ENCODE measurements at regions not wholly inside any gene's neighbourhood (a gene's known extent, or its start where the extent isn't known, plus 50 kb on each side); places are given as distances from the start of the nearest gene placed in this dataset.

DNA sequence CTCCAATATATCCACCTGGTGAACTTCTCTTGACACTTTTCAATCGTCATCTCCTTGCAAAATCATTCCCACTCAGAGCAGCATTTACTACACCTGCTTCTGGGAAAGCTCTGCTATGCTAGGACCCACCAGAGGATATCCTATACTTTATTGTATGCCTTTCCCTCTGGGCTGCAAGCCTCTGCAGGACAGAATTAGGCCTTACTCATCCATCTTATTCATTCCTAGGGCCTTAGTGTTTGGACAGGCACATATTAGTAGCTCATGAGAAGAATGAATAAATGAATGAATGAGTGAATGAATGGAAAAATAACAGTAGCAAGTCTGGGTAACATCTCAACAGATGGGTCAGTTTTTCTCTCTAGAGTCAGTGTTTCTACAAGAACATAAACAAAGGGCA lies 216.1 kb downstream of the MAFB start:
- no peak overlapping the region for H3K27ac ChIP-seq
- no peak overlapping the region for H3K4me3 ChIP-seq
- no peak for DNase-seq (ENCODE audit: low spot score)
- TF ChIP-seq, protein P1, sequence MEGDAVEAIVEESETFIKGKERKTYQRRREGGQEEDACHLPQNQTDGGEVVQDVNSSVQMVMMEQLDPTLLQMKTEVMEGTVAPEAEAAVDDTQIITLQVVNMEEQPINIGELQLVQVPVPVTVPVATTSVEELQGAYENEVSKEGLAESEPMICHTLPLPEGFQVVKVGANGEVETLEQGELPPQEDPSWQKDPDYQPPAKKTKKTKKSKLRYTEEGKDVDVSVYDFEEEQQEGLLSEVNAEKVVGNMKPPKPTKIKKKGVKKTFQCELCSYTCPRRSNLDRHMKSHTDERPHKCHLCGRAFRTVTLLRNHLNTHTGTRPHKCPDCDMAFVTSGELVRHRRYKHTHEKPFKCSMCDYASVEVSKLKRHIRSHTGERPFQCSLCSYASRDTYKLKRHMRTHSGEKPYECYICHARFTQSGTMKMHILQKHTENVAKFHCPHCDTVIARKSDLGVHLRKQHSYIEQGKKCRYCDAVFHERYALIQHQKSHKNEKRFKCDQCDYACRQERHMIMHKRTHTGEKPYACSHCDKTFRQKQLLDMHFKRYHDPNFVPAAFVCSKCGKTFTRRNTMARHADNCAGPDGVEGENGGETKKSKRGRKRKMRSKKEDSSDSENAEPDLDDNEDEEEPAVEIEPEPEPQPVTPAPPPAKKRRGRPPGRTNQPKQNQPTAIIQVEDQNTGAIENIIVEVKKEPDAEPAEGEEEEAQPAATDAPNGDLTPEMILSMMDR (IDR thresholded peaks at IDR 0.05) = no peak

DNA sequence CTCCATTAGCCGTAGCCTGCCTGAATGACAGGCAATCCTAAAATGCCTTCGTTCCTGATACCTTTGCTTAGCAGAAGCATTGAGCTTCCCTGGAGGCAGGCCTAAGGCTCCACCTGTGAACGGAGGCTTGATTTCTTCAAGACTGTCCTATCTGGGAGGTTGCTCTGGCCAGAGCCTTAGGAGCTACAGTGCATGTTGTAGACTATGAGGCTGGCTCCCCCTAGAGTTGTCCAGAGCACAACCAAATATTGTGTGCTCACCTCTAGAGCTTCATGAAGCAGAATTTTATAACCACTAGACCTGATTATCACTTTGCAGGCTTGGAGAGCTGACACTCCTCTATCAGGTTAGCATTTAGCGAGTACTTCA lies 217.8 kb downstream of the MAFB start:
- no peak for DNase-seq (ENCODE audit: low spot score)
- Histone ChIP-seq H3K4me3 (no peak overlapping the region), H3K27ac (peak overlapping the region in 1 of 2 donors; percentile 67)
- TF ChIP-seq, protein P1 (IDR thresholded peaks at IDR 0.05) = no peak

DNA sequence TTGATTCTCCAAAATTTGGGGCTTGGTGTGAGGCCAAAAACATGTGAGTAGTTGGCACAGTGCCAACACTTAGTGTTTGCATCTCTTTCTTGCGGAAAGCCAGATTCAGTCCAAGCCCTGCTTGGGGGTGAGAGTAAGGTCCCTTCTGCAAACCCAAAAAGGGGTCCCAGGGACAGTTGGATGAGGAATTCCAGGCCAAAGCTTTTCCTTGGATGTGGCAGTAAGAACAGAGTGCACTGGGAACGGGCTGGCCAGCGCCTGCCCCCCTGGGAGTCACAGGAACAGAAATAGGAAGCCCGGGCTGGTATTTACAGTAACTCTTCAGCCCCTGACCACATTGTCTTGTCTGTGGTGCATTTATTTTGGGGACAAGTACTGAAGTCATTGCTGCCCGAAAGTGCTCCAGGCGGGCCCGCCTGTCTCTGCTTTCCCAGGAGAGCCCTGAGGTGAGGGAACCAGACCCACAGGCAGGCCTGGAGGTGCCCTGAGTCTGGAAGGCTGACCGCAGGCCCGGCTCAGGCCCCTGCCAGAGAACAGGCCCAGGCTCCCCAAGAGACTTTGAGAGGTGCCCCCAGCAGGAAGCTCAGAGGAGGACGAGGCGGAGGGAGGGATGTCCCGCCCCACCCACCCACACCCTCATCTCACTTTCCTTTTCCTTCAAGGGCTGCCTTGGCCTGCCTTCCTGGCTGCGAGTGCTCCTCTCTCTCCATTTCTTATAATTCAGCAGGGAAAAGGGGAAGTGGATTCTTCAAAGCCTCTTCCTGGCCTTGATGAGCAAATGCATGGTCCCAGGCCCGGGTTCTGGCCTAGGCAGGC lies 218.4 kb downstream of the MAFB start:
- TF ChIP-seq, protein P1 (IDR thresholded peaks at IDR 0.05) = no peak
- Histone ChIP-seq H3K4me3 (no peak overlapping the region), H3K27ac (peak overlapping the region in 1 of 2 donors; percentile 67)
- no peak for DNase-seq (ENCODE audit: low spot score)

DNA sequence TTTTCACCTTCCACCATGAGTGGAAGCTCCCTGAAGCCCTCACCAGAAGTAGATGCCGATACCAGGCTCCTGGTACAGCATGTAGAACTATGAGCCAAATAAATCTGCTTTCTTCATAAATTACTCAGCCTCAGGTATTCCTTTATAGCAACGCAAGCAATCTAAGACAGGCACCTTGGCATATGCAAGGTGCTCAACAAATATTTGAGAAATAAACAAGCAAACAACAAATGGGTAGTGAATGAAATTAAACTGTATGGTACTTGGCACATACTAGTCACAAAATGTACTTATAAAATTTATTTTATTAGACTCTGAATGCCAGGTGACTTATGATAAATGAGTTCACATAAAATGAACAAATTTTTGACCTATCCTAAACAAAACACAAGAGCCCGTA lies 220.3 kb downstream of the MAFB start:
- TF ChIP-seq, protein P1 (IDR thresholded peaks at IDR 0.05) = no peak
- no peak for DNase-seq (ENCODE audit: low spot score)
- Histone ChIP-seq H3K4me3 (no peak overlapping the region), H3K27ac (no peak overlapping the region)

DNA sequence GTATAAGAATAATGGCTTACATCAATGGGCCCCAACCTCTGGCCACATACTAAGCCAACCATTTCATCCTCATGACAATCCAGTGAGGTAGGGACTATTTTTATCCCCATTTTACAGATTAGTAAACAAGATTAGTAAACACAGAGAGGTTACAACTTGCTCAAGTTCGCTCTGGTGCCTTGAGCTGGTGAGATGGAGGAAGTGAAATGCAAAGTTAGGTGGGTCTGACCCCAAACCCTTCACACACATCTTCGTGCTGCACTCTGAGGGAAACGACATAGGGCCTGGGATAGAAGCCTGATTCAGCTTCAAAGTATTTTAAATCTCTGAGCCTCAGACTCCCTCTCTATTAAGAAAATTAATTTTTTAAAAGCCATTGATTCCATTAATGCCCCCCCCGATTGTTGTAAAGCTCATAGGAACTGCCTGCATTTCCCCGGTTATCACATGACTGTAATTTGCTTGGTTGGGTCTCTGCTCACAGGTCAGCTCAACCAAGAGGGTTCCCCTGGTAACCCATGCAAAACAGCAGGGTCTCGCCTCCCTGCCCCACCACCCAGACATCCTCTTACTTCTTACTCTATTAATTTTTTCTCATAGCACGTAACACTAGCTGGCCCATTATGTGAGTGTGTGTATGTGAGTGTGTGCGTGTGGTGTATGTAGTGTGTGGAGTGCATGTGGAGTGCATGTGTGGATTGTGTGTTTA lies 221.2 kb downstream of the MAFB start:
- DNase-seq (ENCODE audit: low spot score) = no peak
- TF ChIP-seq, protein P1 (IDR thresholded peaks at IDR 0.05) = no peak
- Histone ChIP-seq H3K4me3 (no peak overlapping the region), H3K27ac (peak overlapping the region in 1 of 2 donors; percentile 43)

DNA sequence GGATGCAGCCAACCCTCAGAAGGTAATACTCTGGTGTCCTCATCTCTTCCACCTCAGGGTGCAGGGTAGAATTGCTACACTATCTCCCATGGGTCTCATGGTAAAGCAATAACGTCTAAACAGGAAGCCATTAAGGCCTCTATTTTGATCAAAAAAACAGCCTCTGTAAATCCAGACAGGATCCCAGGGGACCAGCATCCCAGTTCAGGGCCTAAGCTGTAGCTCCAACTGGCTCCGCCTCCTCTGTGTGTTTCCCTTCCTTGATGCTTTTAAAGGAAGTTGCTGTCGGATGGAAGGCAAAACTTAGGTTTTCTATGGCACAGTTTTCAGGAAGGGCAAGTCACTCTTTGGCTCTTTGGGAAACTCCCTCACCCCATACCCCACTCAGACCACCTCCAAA lies 222.0 kb downstream of the MAFB start:
- DNase-seq (ENCODE audit: low spot score) = no peak
- no peak overlapping the region for H3K4me3 ChIP-seq
- peak overlapping the region in 1 of 2 donors; percentile 43 for H3K27ac ChIP-seq
- TF ChIP-seq, protein P1 (IDR thresholded peaks at IDR 0.05) = no peak

All from coronary artery (tissue), 2 donors.